Stomach smooth muscle (tissue), 2 donors: ENCODE measurements at regions not wholly inside any gene's neighbourhood (a gene's known extent, or its start where the extent isn't known, plus 50 kb on each side); places are given as distances from the start of the nearest gene placed in this dataset.

ENCODE experiments used
- H3K27ac ChIP-seq: one replicate; pipeline ENCODE4 v1.7.0; 2013; ENCODE audit warnings: mild to moderate bottlenecking, low read length, inconsistent platforms
- H3K27me3 ChIP-seq, 2 donors: one replicate each; pipeline ENCODE4 v1.7.0; 2013; ENCODE audit warnings: low read length in 2 of 2; ENCODE audit not compliant: insufficient read depth in 2 of 2, control insufficient read depth in 1 of 2
- H3K36me3 ChIP-seq, 2 donors: one replicate each; pipeline ENCODE4 v1.7.0; 2013; ENCODE audit warnings: low read length in 2 of 2; ENCODE audit not compliant: control insufficient read depth in 2 of 2, insufficient read depth in 2 of 2
- H3K4me1 ChIP-seq: one replicate; pipeline ENCODE4 v1.7.0; 2013; ENCODE audit warnings: low read length; ENCODE audit not compliant: control insufficient read depth, insufficient read depth
- H3K4me3 ChIP-seq, 2 donors: one replicate each; pipeline ENCODE4 v1.7.0; 2013; ENCODE audit warnings: low read length in 2 of 2
- H3K9ac ChIP-seq, 2 donors: one replicate each; pipeline ENCODE4 v1.7.0; 2013; ENCODE audit warnings: low read length in 2 of 2, mild to moderate bottlenecking in 1 of 2
- H3K9me3 ChIP-seq, 2 donors: one replicate each; pipeline ENCODE4 v1.7.0; 2013; ENCODE audit warnings: low read length in 2 of 2; ENCODE audit not compliant: control insufficient read depth in 2 of 2
- donor health status: healthy.
- donor health status: Pancreatic carcinoma.

DNA sequence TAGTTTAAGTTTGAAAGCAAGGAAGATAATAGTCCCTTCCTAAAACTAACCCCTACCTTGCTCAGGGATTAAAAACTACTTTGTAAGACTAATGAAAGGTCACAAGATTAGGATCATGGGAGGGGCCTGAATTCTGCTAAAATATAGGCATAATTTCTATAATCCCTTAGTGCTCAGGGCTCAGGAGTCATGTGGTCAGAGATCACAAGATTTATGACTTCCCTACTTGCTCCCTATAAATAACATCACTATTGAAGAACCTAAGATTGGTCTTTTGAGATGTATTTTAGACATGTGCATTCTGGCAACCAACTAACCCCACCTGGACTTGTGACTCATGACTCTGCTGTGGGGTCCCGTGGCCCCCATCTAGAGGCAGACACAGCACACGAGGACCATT lies 81.1 kb downstream of the STMND1 start:
- Histone ChIP-seq H3K36me3 (no peaks in the 10 kb centered on the region), H3K27me3 (no peaks in the 10 kb centered on the region)

DNA sequence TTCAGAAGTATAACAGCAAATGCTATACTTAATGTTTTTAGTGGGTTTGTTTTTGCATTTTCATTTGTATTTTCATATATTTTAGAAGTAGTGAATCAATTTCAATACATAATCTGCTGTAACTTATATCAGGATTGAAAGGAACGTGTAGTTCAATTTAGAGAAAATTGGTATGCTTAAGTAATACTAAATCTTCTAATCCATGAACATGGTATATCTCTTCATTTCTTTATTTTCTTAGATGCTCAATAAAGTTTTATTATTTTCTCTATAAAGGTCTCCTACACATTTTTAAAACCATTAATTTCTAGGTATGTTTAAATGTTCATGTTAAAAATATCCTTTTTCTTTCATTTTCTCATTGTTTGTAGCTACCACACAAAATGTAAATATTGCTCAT lies 85.1 kb downstream of the STMND1 start:
- Histone ChIP-seq H3K27me3 (no peaks in the 10 kb centered on the region), H3K27ac (no peak overlapping the region), H3K9me3 (no peaks in the 10 kb centered on the region), H3K4me3 (no peak overlapping the region), H3K36me3 (no peaks in the 10 kb centered on the region), H3K9ac (no peak overlapping the region), H3K4me1 (no peaks in the 10 kb centered on the region)

More for the DNA sequence above, 81.1 kb downstream of the STMND1 start:
- Histone ChIP-seq H3K4me1 (peaks cover 4% of the 10 kb centered on the region), H3K9me3 (peaks cover 0 to 4% of the 10 kb centered on the region in 2 donors), H3K9ac (no peak overlapping the region), H3K27ac (no peak overlapping the region), H3K4me3 (no peak overlapping the region)

DNA sequence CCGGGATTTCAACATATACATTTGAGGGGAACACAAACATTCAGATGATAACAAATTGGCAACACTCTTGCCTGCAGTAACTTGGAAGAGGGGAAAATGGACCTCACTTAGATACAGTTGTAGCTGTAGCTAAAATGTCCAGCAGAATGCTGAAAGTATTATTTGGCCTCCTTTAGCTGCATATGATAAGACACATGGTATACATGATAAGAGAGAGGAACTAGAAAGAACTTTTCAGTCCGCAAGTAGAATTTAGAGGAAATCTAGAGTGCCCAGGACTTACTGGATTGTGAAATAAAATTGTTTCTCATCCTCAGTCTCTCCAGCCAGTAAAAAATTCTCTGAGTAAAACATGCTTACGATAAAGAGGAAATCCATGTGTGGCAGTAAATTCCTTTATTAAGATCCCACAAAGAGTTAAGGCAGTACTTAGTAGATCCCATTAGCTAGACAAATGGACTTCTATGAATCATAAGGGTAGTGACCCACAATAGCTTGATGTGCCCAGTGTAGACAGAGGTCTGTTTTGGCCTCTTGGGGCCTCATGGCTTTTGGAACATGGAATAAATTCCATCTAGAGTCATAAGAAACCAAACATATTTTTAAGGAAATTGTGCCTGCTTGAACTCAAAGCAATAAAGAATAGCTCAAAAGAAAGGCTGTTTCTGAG lies 87.9 kb upstream of the RBM24 start:
- Histone ChIP-seq H3K9me3 (no peaks in the 10 kb centered on the region), H3K27me3 (no peaks in the 10 kb centered on the region), H3K36me3 (no peaks in the 10 kb centered on the region), H3K4me3 (no peak overlapping the region), H3K27ac (no peak overlapping the region), H3K9ac (no peak overlapping the region), H3K4me1 (no peaks in the 10 kb centered on the region)

DNA sequence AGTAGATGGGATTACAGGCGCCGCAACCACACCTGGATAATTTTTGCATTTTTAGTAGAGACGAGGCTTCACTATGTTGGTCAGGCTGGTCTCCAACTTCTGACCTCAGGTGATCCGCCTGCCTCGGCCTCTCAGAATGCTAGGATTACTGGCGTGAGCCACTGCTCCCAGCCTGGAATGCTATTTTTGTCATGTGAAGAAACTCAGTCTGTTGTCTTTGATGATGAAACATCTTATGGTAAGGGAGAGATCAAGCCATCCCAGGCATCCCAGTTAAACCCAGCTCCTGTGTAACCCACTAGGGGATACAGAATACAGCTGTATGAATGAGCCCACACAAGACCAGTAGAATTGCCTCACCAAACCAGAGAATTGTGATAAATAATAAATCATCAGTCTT lies 83.6 kb upstream of the RBM24 start:
- no peak overlapping the region for H3K4me3 ChIP-seq
- no peak overlapping the region for H3K27ac ChIP-seq
- H3K4me1 ChIP-seq: peaks cover 5% of the 10 kb centered on the region
- no peaks in the 10 kb centered on the region for H3K36me3 ChIP-seq
- peaks cover 0 to 7% of the 10 kb centered on the region in 2 donors for H3K9me3 ChIP-seq
- H3K27me3 ChIP-seq: no peaks in the 10 kb centered on the region
- H3K9ac ChIP-seq: no peak overlapping the region

DNA sequence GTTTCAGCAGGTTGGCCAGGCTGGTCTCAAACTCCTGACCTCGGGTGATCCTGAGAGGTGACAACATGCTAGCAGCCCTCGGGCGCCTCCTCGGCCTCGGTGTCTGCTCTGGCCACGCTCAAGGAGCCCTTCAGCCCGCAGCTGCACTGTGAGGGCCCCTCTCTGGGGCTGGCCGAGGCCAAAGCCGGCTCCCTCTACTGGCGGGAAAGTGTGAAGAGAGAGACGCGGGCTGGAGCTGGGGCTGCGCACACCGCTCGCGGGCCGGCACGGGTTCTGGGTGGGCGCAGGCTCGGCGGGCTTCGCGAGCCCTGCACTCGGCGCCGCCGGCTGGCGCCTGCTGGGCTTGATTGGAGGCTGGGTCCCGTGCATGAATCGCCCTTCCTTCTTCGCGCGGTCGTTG lies 80.8 kb upstream of the RBM24 start:
- no peaks in the 10 kb centered on the region for H3K27me3 ChIP-seq
- peaks cover 0 to 7% of the 10 kb centered on the region in 2 donors for H3K9me3 ChIP-seq
- no peaks in the 10 kb centered on the region for H3K36me3 ChIP-seq
- H3K4me1 ChIP-seq: peaks cover 6% of the 10 kb centered on the region
- no peak overlapping the region for H3K4me3 ChIP-seq
- no peak overlapping the region for H3K9ac ChIP-seq
- no peak overlapping the region for H3K27ac ChIP-seq

DNA sequence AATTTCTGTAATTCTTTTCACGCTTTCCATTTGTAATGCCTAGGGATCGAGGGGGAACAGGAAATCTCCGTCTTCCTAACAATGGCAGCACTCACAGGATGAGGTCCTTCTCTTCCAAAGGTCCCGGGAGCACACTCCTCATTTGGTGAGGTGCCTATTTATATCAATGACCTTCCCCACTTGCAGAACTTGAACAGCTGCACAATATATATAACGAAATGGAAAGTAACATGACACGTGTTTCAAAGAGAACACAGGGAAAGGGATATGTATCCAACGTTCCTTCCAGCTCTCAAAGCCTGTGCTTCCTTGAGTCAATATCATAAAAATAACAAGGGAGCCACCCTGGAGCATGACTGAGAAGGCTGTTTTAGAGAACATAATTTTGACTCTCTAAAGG lies 78.6 kb upstream of the RBM24 start:
- Histone ChIP-seq H3K9me3 (peaks cover 5 to 15% of the 10 kb centered on the region in 2 donors), H3K36me3 (no peaks in the 10 kb centered on the region), H3K27me3 (no peaks in the 10 kb centered on the region), H3K27ac (no peak overlapping the region), H3K4me1 (peaks cover 6% of the 10 kb centered on the region), H3K9ac (no peak overlapping the region), H3K4me3 (peak overlapping the region in 1 of 2 donors; percentile 3)

DNA sequence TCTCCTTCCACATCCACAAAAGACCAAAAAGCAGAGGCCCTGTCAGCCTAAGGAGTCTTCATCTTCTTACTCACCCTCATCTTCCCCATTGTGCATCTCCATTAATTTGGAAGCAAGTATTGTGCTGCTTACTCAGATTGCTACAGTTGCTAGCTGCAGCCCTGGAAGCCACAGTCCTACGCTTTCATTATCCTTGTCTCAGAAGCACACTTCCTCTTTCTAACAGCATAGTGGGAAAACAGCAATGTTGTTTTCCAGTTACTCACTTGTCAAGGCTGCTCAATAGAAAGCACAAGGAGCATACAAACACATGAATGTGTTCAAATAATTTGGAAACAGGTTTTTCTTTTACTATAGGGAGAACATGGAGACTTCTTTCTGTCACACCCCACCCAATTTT lies 76.6 kb upstream of the RBM24 start:
- Histone ChIP-seq H3K27ac (no peak overlapping the region), H3K4me1 (peaks cover 6% of the 10 kb centered on the region), H3K9ac (no peak overlapping the region), H3K27me3 (no peaks in the 10 kb centered on the region), H3K4me3 (no peak overlapping the region), H3K36me3 (no peaks in the 10 kb centered on the region), H3K9me3 (peaks cover 5 to 15% of the 10 kb centered on the region in 2 donors)

DNA sequence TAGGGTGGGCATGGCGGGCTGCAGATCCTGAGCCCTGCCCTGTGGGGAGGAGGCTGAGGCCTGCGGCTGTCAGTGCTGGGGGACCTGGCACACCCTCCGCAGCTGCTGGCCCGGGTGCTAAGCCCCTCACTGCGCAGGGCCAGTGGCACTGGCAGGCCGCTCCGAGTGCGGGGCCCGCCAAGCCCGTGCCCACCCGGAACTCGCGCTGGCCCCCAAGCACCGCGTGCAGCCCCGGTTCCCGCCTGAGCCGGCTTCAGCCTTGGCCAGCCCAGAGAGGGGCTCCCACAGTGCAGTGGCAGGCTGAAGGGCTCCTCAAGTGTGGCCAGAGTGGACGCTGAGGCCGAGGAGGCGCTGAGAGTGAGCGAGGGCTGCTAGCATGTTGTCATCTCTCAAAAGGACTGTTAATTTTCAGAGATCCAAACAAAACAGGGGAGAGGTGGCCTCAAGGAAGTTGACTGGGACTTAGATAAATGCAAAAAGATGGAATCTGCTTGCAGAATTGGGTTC lies 74.5 kb upstream of the RBM24 start:
- Histone ChIP-seq H3K4me1 (peaks cover 5% of the 10 kb centered on the region), H3K9me3 (peaks cover 5 to 8% of the 10 kb centered on the region in 2 donors), H3K4me3 (no peak overlapping the region), H3K27me3 (no peaks in the 10 kb centered on the region), H3K9ac (no peak overlapping the region), H3K27ac (no peak overlapping the region), H3K36me3 (no peaks in the 10 kb centered on the region)

DNA sequence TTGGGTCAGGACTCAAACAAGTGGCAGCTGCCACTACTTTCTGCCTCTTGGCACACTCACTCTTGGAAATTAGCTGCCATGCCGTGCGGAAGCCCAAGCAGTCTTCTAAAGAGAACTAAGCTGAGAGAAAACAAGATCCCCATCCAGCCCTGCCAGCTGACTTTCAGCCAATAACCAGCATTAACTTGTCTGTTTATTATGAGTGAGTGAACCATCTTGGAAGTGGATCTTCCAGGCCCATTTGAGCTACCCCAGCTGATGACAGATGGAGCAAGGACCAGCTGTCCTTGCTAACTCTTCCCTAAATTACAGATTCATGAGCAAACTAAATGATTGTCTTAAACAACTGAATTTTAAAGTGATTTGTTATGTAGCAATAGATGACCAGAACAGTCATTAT lies 73.9 kb upstream of the RBM24 start:
- no peak overlapping the region for H3K4me3 ChIP-seq
- peaks cover 5 to 8% of the 10 kb centered on the region in 2 donors for H3K9me3 ChIP-seq
- no peaks in the 10 kb centered on the region for H3K27me3 ChIP-seq

DNA sequence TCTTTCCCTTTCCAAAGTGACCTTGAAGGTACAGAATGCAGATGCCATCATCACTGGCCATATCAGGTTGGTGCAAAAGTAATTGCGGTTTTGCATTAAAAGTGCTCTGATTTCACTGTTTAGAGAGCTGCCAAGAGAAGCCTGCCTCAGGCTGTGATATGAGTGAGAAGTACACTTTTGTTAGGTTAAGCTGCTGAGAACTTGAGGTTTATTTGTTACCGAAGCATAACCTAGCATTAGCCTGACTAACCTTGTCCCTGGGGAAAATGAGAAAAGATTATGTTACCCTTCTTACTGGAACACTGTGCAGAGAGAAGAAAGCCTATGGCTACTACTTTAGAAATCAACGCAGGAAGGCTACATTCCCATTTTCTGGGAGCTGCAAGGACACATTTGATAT lies 70.5 kb upstream of the RBM24 start:
- Histone ChIP-seq H3K9ac (no peak overlapping the region), H3K27ac (no peak overlapping the region), H3K4me3 (no peak overlapping the region), H3K36me3 (no peaks in the 10 kb centered on the region), H3K27me3 (no peaks in the 10 kb centered on the region), H3K9me3 (peaks cover 5 to 8% of the 10 kb centered on the region in 2 donors), H3K4me1 (peaks cover 17% of the 10 kb centered on the region)

More for the DNA sequence above, 73.9 kb upstream of the RBM24 start:
- H3K27ac ChIP-seq: no peak overlapping the region
- peaks cover 6% of the 10 kb centered on the region for H3K4me1 ChIP-seq
- no peak overlapping the region for H3K9ac ChIP-seq
- H3K36me3 ChIP-seq: no peaks in the 10 kb centered on the region

DNA sequence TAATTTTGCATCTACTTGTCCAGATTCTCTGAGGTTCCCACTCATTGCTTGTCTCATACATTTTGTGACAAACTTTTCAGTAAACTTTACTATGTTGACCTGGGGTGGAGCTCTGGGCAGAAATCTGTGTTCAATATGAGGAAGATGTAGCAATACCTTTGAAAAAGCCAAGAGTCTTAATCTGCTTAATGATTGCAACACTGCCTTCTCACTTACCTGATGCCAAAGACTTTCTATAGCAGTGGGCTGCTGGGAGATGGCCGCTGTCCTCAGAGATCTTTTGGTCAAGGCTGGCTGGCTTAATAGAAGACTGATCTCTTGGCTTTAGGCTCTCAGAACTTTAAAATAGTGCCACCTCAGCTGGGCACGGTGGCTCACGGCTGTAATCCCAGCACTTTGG lies 70.1 kb upstream of the RBM24 start:
- Histone ChIP-seq H3K27ac (no peak overlapping the region), H3K27me3 (no peaks in the 10 kb centered on the region), H3K9ac (no peak overlapping the region)

More for the DNA sequence above, 70.1 kb upstream of the RBM24 start:
- Histone ChIP-seq H3K4me3 (no peak overlapping the region), H3K4me1 (peaks cover 17% of the 10 kb centered on the region), H3K36me3 (no peaks in the 10 kb centered on the region), H3K9me3 (peaks cover 5 to 8% of the 10 kb centered on the region in 2 donors)
